HG03571 (cell line): ENCODE measurements at regions not wholly inside any gene's neighbourhood (a gene's known extent, or its start where the extent isn't known, plus 50 kb on each side); places are given as distances from the start of the nearest gene placed in this dataset.

Source experiments
- ATAC-seq: cut with Tn5 transposase; IDR thresholded peaks from one replicate; pipeline ENCODE4 v1.9.1; 2021; ENCODE audit not compliant: unreplicated experiment

DNA sequence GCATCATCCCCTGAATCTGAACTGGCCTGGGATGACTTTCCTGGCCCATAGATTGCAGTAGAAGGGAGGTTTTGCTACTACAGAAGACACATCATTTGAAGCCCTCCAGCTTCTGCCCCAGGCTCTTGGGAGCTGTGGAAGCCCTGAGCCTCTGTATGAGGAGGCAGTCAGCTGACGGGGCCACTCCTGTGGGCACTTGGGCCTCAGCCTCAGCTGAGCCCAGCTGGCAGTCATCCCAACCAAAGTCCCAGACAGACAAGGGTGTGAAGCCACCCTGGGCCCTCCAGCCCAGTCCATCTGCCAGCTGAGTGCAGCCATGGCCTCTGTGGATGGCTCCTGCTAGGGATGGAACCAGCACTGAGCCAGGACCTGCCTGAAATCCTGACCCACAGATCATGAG, 502.3 kb upstream of the HS6ST1 start:
- no peak for ATAC-seq

DNA sequence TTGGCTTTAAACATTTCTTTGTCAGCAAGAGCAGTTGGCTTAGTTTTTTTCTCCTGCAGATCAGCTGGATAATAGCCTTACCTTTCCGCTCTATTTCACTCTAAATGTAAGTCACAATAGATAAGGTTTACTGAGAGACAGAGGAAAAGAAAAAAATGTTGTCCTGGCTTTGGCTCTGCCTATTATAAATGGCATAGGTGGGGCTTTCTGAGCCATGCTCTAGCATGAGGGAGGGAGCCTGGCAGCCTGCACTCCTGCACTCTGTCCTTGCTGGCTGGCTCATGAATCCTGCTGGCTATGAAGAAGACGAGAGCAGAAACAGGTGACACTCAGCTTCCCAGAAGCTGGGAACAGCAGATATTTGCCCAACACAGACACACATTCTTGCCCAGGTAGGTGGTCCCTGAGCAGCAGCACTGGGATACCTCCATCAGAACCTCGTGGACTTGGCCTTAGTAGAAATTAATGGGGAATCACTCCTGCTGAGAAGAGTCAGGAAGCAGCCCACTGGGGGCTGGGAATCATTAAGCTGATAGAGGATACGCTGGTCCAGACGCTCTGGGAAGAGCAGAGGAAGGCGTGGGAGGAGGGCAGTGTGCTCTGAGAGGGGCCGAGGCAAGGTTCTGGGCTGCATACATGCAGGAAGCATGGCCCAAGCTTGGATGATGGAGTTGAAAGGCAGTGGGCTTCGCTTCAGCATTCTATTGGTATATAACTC, 514.4 kb upstream of the HS6ST1 start:
- ATAC-seq = no peak

DNA sequence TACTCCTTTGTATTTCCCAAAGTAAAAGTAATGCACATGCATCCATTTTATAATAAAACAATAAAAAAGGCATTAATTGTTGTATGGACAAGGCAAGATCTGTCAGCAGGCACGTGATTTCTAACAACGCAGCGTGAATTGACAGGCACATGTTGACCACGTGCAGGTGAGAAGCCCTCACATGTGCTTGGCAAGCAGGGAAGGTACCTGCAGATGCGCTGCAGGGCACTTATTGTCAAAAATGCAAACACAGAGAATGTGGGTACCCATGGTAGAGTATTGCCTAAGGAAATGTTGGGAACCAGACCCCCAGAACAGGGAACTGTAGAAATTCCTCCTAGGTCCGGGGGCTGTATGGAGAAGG, 515.0 kb upstream of the HS6ST1 start:
- no peak for ATAC-seq

DNA sequence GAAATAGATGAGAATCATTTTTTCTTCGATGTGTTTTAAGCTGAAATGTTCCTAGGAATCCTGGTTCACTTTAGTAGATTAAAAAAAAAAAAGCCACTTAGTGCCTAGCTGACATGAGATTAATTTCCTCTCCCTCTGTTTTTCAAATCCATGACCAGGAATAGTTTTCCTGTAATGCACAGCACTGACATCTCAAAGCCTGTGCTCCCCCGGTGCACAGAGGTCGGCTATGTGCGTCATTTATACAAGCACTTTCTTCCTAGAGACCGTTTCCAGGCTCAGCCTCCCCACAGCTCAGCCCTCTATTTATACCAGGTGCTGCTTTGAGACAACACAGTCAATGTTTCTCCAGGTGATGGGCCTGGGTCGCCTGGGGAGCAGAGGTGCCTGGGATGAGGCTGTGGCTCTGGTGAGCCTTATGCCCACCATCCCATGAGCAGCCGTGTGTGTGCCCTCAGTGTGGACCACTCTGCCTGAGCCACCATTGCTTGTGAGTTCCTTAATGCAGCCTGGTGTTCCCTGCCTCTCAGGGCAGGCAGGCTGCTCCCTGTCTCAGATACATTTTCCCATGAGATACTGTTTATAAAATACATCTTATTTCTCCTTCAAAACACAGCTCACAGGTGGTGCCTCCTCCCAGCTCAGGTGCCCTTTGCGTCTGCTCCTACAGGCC, 515.7 kb upstream of the HS6ST1 start:
- no peak for ATAC-seq

DNA sequence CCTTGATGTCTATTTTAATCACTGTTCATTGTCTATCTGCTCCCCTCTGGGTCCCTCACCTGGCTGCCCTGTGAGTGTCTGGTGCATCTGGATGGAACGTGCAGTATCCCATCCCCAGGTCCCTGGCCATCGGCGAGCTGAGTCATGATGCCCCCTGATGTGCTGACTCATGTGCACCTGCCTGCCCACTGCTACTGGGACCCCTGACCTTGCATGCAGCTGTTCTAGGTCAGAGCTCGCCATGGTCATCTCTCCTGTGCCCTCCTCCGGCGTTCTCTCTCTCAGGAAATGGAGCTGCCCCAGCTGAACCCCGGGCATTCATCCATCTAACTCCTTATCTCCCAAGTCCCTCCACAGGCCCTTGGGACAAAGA, 516.2 kb upstream of the HS6ST1 start:
- ATAC-seq = no peak

DNA sequence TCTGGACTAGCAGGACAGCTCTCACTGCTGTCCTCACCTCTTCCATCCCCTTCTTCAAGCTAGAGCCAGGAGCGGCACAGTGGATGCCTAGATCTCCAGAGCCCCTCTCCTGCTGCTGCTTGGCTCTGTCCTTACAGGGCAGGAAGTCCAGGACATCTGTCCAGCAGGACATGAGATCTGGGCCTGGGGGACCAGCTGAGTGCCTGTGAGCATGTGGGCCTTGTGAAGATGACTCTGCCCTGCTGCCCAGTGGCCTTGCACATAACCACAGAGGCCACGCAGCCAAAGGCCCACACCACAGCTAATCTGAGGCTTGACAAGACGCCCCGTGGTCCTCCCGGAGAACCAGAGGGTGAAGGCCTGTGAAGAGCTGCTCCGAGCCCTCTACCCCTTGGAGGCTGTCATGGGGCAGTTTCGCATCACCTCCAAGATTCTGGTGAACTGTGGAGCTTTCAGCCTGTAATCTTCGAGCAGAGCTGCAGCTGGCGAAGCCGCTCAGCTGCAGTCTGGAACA, 516.7 kb upstream of the HS6ST1 start:
- no peak for ATAC-seq

DNA sequence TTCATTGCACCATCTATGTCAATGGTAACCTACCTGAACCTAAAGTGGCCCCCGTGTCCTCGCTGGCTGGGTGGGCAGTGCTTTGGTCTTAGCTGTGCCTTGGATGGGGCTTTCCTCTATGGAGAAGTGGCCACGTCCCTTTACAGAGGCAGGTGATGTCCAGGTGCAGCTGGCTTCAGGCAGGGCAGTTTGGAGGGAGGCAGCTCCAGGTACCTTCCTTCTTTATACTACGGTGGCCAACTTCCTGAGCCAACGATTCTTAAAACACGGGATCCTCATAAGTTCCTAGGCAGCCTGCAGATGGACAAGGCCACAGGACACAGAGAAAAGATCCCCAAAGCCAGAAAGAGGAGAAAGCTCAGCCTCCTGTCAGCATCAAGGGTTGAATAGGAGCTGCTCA, 517.3 kb upstream of the HS6ST1 start:
- ATAC-seq = no peak

DNA sequence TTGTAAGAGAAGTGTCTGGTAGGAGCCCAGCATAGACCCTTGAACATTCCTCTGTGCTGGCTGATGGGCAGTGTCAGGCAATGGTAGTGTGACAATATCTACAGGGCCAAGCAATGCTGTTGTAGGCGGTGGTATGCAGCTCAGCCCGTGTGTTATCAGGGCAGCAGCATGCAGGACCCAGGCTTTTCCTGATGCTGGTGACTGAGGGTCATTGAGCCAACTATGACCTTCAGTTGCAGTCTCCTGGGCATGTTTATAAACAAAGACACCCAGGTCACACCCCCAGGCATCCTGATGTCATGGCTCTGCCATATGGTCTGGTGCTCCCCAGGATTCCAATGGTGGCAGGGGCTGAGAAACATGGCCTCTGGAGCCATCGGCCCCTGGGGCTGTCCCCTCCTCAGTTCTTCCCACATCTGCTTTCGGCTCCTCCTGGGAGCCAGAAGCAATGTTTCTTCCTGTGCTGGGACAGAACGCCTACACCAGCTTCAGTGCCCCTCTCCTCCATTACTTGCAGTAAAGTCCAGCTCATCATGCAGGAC, 518.0 kb upstream of the HS6ST1 start:
- ATAC-seq = no peak

DNA sequence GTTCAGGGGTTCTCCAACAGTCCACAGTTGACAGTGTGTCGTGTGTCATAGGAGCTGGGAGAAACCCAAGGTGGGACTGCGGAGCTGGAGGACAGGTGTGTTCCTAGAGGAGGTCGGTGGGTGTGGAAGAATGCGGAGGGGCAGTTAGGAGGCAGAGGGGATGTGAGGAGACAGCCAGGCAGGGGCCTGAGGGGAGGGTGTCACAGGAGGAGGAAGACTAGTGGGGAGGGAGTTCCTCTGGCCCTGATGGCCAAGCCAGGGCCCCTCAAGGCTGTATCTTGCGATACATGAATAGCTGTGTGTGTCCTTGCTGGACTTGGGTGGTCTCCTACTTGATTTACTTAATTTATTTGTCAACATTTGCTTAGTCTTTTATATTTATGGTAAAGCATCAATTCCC, 519.6 kb upstream of the HS6ST1 start:
- no peak for ATAC-seq

DNA sequence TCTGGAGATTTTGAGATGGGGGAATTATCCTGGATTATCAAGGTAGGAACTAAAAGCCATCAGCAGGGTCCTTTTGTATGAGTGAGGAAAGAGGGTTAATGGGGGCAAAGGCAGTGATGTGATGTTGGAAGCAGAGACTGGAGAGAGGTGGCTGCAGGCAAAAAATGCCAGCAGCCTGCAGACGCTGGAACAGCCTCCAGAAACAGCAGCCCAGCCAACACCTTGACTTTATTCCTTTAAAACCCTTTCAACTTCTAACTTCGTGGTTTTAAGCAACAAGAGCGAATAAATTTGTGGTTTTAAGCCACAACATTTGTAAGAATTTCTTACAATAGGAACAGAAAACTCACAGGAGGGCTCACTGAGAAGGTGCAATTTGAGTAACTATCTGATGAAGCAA, 523.1 kb upstream of the HS6ST1 start:
- ATAC-seq = no peak

DNA sequence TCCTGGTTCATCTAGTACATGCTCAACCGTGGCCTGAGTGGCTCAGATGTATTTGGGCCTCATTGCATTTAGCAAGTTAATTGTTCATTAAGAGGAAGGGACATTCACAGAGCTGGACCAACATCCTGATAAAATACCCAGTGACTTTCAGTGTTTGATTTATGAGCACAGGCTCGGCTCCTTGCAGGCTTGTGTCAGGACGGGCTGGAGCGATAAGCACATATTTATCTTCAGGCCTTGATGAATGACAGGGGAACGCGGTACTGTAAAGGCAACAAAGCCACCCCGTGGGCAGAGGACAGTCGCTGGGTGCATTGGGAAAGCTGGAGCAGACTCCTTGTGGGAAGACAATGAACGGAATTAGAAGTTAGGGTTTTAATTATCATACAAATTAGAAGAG, 548.6 kb upstream of the HS6ST1 start:
- ATAC-seq = no peak

DNA sequence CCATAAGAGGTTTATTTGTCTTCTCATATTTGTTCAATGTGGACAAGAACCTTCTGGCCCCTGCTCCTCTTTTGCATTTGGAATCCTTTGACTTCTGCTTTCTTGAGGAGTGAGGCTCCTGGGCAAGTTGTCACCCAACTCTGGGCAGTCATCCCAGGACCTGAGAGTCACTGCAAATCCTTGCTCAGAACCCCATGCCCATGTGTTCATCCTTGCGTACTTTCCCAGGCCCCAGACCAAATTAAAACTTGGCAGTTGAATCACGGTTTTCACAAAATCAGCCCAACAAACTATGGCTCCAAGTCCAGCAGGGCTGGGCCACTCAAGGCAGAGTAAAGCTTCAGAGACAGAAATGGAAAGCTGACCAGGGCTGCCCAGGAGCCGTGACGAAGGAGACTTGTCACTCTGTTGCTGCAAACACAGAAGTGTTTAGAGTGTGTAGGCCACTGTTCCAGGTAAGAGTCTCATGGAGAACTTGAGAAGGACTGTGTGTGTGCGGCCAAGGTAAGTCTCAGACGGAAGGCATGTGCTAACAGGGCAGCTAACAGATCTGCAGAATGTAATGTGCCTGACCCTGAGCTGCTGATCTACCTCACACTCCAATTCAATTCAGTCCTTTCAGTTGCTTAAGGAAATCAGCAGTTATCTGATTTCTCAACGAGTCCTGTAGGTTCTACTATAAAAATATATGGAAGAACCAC, 549.4 kb upstream of the HS6ST1 start:
- ATAC-seq = no peak

DNA sequence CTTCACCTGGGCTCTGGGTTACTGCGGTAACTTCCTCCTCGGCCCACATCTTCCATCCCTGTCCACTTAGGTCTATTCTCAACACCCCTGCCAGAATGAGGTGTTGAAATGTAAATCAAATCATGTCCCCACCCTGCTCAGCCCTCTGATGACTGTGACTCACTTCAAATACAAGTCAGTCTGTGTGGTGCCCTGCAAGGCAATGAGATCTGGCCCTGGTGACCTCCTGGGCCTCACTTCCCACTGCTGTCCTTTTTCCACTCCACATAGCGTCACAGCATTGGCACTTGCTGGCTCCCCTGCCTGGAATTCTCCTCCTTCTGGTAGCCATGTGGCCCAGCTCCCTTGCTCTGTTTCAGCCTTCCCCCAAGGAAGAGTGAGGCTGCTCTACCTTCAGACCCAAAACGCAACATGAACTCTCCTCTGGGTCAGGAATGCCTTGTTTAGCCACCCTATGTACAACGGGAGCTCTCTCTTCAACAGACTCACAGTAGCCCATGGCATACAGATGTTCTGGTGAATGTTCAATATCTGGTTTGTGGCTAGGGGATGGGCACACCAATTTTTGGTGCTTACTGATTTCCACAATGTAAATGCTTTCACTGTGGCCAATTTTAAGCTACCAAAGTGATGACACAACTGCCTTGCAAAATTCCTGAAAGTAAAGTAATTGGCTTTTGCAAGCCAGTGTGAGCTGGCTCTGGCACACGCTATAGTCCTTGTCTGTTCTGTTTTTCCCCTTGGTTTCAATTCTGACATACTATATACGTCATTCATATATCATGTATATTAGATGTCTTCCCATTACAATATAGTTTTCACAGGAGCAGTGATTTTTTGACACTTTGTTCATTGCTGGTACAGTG, 550.3 kb upstream of the HS6ST1 start:
- no peak for ATAC-seq

DNA sequence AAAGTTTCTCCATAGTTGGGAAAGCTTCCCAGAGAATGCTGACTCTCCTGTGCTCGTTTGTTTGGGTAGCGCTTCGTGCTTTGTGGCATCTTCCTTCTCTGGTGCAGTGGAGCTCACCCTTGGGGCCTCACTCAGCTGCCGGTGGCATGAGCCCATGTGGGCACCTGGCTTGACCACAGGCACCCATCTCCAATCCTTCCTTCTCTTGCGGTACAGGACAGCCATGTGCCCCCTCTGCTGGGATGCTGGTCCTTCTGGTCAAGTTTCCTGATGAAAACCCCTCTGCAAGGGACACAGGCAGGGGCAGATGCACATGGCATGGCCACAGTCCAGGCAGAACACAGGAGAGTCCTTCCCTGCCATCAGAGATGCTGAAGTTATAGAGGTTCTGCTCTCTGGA, 555.9 kb upstream of the HS6ST1 start:
- ATAC-seq = no peak

DNA sequence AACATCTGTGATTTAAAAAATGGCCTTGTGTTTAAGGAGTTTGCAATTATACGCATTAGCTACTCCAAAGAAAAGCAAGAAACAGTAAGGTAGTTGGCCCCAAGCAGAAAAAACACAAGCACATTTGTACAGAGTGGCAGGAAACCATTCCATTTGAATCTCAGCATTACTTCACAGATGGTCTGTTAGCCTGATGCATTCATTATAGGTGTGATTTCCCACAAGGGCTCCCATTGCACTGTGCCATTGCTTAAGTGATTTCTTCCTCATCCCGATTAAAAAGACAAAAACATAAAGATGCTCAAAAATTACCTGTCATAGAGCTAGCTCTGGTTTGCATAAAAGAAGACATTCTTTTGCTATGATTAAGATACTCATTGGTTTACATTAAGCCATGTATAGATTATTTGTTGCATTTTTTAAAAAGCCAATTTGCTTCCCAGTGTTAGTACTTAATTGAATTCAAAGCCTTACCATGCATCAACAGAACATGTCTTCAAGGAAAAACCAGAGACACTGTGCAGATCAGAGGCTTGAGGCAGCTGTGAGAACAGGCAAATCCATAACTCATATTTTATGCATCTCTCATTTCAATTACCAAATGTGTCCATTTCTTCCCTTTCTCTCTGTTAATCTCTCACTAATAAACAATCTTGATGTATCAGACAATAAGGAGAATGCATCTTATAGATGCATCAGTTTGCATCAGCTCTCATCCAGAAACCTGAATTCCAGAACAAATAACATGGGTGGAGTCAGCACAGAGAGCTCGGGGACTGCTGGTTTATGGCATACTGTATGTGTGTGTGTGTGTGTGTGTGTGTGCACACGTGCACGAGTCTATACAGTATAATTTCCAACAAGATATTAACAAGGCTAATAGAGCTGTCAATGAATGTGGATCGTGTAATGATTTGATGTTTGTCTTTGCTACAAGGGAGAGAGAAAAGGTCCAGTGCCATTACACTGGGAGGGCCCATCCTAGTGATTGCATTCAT, 558.6 kb upstream of the HS6ST1 start:
- ATAC-seq = no peak

DNA sequence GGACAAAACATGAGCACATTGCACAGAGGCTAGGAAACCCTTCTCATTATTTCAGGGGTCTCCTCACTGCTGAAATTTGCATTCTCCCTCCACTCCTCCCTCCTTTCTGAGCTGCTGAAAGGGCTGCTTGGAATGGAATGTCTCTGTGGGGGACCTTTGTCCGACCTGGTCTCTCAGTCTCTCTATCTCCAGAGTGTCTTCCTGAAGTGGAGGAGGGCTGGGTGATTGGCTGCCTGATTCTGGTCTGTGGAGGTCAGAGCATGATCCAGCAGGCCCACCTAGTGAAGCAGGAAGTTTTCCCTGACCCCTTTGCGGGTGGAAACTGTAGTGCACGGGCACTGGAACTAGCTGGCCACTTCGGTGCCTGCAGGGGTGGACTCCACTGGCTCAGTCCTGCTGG, 560.5 kb upstream of the HS6ST1 start:
- ATAC-seq = no peak

DNA sequence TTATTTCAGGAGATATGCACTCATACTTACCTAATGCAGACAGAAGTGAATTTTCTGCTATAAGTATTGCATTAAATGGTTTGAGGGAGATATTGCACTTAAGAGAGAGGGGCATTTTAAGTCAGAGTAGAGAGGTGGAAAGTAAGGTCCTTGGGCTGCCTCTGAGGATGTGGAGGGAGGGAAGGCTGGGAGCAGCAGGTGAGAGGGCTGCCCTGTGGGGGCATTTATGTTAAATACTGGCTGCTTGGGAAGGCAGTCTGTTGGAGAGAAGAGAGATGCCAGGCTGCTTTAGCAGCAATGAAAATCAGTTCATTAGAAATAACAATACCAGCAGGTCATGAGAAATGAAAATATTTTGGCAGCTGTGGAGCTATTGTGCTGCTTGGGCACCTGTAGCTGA, 576.2 kb upstream of the HS6ST1 start:
- no peak for ATAC-seq

DNA sequence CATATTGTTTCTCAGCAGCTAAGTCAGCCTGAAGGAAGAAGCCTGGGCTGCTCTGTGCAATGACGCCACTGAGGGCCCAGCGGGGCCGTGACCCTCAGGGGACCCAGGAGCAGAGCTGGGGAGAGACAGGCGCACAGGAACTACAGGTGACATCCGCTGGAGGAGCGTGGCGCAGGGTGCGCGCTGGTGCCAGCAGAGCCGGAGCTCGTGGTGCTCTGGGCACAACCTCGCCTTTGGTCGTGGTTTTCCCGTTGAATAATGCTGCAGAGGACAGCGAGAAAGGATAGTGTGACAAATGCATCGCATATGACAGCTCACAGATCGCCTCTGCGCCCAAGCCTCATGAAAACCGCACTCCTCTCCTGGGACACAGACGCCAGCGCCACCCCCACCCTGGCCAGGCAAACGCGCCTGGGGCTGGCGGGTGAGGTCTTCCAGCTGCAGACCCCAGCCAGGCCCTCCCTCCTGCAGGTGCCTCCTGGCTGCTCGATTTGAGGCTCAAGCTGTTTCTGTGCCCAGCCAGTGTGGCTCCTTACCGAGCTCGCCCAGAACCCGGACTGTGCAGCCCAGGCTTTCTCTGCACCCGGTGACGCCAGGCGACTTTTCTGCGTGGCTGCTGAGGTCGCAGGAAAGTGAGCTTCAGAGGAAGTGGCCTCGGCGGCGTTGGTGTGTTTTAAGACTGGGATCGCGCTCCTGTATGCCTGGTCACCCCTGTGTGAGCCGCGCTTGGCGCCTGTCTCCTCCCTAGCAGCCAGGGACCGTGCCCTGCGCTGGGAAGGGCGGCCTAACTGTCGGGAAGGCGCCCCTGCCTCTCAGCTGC, 583.1 kb upstream of the HS6ST1 start:
- ATAC-seq = no peak

DNA sequence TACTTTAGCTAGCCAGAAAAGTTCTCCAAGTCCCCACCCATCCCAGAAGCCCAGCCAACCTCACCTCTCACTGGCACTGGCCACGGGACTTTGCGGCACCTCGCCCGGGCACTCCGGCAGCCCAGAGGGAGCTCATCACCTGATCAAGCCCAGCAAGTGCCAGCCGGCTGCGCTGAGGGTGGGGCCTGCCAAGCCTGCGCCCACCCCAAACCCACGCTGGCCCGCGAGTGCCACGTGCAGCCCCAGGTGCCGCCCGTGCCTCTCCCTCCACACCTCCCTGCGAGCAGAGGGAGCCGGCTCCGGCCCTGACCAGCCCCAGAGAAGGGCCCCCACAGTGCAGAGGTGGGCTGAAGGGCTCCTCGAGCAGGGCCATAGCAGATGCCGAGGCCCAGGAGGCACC, 585.0 kb upstream of the HS6ST1 start:
- ATAC-seq = no peak
